Immature natural killer cell (primary cell): ENCODE measurements at regions not wholly inside any gene's neighbourhood (a gene's known extent, or its start where the extent isn't known, plus 50 kb on each side); places are given as distances from the start of the nearest gene placed in this dataset.
"Not testable (repeated sequence)": the region's sequence is repeated elsewhere in the genome, so short reads cannot be mapped to it uniquely, and the experiment has no call there.

Experiments
- DNase-seq, 3 donors: peaks; one replicate each; pipeline ENCODE4 v3.0.0; 2022; ENCODE audit warnings: mixed read lengths in 1 of 3
- H3K27ac Mint-ChIP-seq, 6 donors: one replicate each; pipeline ENCODE4 v1.8.0; 2020; ENCODE audit warnings: mixed read lengths in 6 of 6, mild to moderate bottlenecking in 5 of 6, inconsistent platforms in 4 of 6, moderate library complexity in 3 of 6
- H3K27me3 Mint-ChIP-seq, 3 donors: one replicate each; pipeline ENCODE4 v1.8.0; 2020 to 2021; ENCODE audit warnings: low read depth in 3 of 3, mild to moderate bottlenecking in 3 of 3, mixed read lengths in 3 of 3, moderate library complexity in 3 of 3, inconsistent platforms in 1 of 3
- H3K36me3 Mint-ChIP-seq, 3 donors: one replicate each; pipeline ENCODE4 v1.8.0; 2020; ENCODE audit warnings: mixed read lengths in 3 of 3, inconsistent platforms in 2 of 3, mild to moderate bottlenecking in 2 of 3
- H3K4me1 Mint-ChIP-seq, 2 donors: one replicate each; pipeline ENCODE4 v1.8.0; 2020; ENCODE audit warnings: inconsistent platforms in 2 of 2, mild to moderate bottlenecking in 2 of 2, mixed read lengths in 2 of 2, moderate library complexity in 1 of 2
- H3K4me3 Mint-ChIP-seq, 5 donors: one replicate each; pipeline ENCODE4 v1.8.0; 2020; ENCODE audit warnings: mild to moderate bottlenecking in 5 of 5, mixed read lengths in 5 of 5, inconsistent platforms in 3 of 5, moderate library complexity in 3 of 5
- H3K9me3 Mint-ChIP-seq, 6 donors: one replicate each; pipeline ENCODE4 v1.8.0; 2020; ENCODE audit warnings: mild to moderate bottlenecking in 6 of 6, mixed read lengths in 6 of 6, inconsistent platforms in 4 of 6, moderate library complexity in 3 of 6

DNA sequence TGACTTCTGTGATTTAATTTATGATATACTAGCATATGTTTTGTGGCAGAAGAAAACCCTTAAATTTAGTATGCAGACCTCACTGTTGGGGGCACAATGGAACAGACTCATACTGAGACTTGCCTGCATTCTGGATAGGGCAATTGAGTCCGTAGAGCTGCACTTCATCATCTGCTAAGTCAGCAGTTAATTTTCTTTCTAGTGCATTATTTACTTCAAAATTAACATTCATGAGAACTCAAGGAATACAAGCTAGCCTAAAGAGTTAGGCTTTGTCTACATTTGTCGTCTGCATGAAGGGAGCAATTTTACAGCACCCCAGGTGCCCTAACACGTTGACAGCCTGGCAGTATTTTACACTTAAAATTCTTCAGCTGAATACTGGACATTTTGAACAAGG is 345.5 kb downstream of the CHL1 start:
- Mint-ChIP-seq H3K27ac (no peak overlapping the region), H3K27me3 (peaks cover 0 to 1% (median 0%) of the 10 kb centered on the region in 3 donors), H3K9me3 (peaks cover 13 to 72% (median 25%) of the 10 kb centered on the region in 6 donors), H3K4me1 (no peaks in the 10 kb centered on the region), H3K36me3 (peaks cover 0 to 3% (median 0%) of the 10 kb centered on the region in 3 donors), H3K4me3 (no peak overlapping the region)
- DNase-seq = no peak

DNA sequence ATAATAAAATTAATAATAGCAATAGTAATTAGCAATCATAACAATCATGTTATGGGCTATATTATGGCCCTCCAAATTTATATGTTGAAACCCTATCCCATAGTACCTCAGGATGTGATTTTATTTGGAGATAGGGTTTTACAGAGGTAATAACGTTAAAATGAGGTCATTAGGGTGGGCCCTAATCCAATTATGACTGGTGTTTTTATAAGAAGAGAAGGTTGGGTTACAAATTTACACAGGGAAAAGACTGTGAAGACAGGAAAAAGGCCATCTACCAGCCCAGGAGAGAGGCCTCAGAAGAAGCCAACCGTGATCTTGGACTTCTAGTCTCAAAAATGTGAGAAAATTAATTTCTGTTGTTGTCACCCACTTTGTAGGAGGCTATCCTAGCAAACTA is 353.1 kb downstream of the CHL1 start:
- Mint-ChIP-seq H3K27me3 (no peaks in the 10 kb centered on the region), H3K9me3 (peaks cover 5 to 62% (median 18%) of the 10 kb centered on the region in 6 donors), H3K4me1 (no peaks in the 10 kb centered on the region), H3K36me3 (no peaks in the 10 kb centered on the region), H3K4me3 (no peak overlapping the region), H3K27ac (no peak overlapping the region)
- DNase-seq = no peak

DNA sequence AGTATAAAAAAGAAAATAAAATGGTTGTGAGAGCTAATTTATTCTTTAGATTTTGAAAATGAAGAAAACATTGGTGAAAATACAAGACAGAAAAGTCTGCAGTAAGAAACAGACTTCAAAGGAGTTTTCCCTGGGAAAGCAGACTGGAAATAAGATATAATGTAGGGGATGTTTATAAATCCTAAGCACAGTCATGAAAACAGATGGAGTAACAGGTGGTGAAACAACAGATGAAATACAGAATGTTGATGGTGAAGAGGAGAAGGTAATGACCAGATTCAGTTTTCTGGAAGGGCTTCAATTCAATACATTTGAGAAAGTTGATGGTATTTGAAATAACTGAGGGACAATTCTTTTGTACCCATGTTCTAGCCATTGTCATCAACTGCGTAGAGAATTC is 353.9 kb downstream of the CHL1 start:
- no peak overlapping the region for H3K4me3 Mint-ChIP-seq
- H3K4me1 Mint-ChIP-seq = no peaks in the 10 kb centered on the region
- no peak overlapping the region for H3K27ac Mint-ChIP-seq
- no peaks in the 10 kb centered on the region for H3K27me3 Mint-ChIP-seq
- peaks cover 5 to 60% (median 20%) of the 10 kb centered on the region in 6 donors for H3K9me3 Mint-ChIP-seq
- no peak for DNase-seq
- H3K36me3 Mint-ChIP-seq = no peaks in the 10 kb centered on the region

DNA sequence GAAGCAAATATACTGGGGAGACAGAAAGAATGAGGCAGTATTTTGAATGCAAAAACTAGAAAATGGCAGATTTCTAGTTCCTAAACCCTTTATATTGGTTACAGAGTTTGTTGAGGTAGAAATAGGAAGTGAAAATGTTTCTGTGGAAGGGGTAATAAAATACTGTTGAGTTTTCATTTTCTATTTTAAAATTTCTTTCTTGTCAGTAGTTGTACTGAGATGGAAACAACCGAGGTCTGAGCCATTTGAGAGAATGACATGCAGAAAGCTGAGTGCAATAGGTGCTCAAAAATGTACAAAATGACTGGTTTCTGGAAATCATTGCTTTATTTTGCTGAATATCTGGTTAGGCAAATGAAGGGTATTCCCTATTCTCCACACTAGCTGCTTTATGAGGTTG is 361.4 kb downstream of the CHL1 start:
- Mint-ChIP-seq H3K4me3 (no peak overlapping the region), H3K9me3 (peaks cover 8 to 58% (median 24%) of the 10 kb centered on the region in 6 donors), H3K27me3 (no peaks in the 10 kb centered on the region), H3K27ac (no peak overlapping the region), H3K4me1 (no peaks in the 10 kb centered on the region), H3K36me3 (peaks cover 0 to 3% (median 0%) of the 10 kb centered on the region in 3 donors)
- DNase-seq = no peak

DNA sequence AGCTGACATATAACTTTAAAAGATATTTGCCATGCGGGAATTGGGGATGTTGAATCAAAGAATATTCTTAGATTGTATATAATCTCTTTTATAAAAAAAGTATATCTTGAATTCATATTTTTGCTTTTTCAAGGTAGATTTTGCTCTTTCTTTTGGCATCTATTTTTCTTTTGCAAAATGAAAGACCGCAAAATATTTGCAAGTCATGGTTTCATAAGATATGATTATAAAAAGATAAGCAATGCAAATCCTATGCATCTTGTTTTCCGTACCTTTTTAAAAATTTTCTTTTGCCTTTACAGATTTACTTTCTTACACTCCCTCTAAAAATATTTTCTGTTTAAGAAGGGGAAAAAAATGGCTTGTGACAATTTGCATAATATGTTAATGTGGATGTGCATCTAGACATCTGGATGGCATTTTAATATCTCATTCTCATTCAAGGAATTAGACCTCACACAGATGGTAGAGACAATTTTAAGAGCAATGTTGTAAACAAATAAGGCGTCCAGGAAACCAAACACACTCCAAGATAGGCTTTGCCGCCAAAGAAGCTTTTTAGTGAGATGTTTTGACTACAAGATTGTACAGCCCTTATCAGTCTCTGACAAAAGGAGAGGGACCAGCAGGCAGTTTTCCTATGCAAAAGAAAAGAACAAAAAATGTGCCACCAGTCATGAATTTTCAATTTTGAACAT is 371.1 kb downstream of the CHL1 start:
- Mint-ChIP-seq H3K4me1 (no peaks in the 10 kb centered on the region), H3K36me3 (no peaks in the 10 kb centered on the region), H3K4me3 (no peak overlapping the region), H3K9me3 (peaks cover 0 to 38% (median 20%) of the 10 kb centered on the region in 6 donors), H3K27ac (no peak overlapping the region), H3K27me3 (no peaks in the 10 kb centered on the region)
- DNase-seq = no peak

DNA sequence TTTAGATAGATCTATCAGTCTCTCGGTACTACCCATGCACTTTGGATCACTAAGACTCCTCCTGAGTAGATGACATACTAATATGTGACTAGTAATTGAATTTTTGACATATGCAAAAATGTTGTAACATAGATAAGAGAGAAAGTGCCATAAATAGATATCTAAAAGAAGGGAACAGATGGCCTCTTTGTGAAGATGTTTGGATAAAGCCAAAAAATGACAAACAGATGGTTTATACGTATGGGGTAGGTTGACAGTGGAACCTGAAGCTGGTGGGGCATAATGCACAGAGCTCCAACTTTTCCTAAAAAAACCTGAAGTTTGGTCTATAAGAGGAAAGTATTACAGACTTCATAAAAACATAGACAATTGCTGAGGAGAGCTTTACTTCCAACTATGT is 383.0 kb downstream of the CHL1 start:
- H3K36me3 Mint-ChIP-seq, H3K4me3 Mint-ChIP-seq, H3K27me3 Mint-ChIP-seq, H3K4me1 Mint-ChIP-seq, DNase-seq, H3K27ac Mint-ChIP-seq: not testable (repeated sequence)
- peaks cover 0 to 24% (median 13%) of the 10 kb centered on the region in 6 donors for H3K9me3 Mint-ChIP-seq

DNA sequence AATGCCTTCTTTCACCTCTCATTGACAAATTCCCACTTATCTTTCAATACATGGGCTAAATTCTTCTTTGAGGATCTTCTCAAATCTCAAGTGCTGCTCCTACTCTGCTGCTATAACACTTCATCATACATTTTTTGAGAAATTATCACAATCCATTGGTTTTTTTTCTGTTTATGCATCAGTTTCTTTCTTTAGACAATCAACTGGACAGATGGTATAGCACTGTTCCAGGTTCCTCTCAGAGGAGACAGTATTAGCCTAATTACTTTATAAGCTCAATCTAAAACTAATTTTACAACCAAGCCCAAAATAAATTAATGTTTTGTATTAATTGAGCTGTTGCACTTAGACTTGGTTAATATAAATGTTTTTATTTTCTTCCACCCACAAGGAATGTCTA is 392.5 kb downstream of the CHL1 start:
- not testable (repeated sequence) for H3K36me3 Mint-ChIP-seq, H3K27ac Mint-ChIP-seq, DNase-seq, H3K4me1 Mint-ChIP-seq, H3K27me3 Mint-ChIP-seq, H3K4me3 Mint-ChIP-seq
- H3K9me3 Mint-ChIP-seq = peaks cover 0 to 19% (median 4%) of the 10 kb centered on the region in 6 donors

DNA sequence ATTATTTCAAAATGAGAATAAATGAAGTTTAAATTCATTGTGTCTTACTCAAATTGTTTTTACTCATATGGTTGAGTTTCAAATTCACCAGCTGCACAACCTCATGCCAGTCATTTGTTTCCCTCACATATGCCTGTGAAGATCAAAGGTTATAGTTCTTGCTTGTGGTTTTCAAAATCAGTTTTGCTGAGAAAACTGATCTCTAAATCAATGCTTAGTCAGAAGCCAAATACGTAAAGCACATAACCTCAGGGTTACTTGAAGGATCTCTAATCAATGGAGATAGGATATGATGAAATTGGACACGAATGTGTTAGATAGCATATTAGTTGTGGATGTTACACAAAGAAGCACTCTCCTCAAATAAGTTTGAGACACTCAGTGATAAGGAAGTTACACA is 400.7 kb downstream of the CHL1 start:
- not testable (repeated sequence) for H3K36me3 Mint-ChIP-seq, H3K4me1 Mint-ChIP-seq, H3K4me3 Mint-ChIP-seq, DNase-seq, H3K27me3 Mint-ChIP-seq, H3K27ac Mint-ChIP-seq
- peaks cover 0 to 11% (median 2%) of the 10 kb centered on the region in 6 donors for H3K9me3 Mint-ChIP-seq

DNA sequence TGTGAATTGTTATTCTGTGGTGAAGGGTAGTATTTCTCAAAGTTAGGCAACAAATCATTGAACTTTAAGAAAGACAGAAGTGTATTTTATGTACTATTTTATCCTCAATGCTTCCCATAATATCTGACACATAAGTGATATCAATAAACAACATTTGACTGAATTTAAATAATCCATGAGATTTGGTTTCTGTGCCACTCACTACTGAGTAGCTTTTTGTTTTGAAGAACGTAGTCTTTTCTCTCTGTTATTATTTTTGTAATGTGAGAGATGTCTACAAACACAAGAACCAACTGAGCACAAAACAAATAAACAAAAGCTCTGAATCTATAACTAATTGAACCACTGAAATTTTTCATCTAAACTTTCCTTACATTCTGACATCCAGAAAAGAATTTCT is 401.2 kb downstream of the CHL1 start:
- H3K27me3 Mint-ChIP-seq, H3K36me3 Mint-ChIP-seq, H3K4me3 Mint-ChIP-seq, H3K27ac Mint-ChIP-seq, DNase-seq, H3K4me1 Mint-ChIP-seq: not testable (repeated sequence)
- H3K9me3 Mint-ChIP-seq = peaks cover 0 to 11% (median 2%) of the 10 kb centered on the region in 6 donors

DNA sequence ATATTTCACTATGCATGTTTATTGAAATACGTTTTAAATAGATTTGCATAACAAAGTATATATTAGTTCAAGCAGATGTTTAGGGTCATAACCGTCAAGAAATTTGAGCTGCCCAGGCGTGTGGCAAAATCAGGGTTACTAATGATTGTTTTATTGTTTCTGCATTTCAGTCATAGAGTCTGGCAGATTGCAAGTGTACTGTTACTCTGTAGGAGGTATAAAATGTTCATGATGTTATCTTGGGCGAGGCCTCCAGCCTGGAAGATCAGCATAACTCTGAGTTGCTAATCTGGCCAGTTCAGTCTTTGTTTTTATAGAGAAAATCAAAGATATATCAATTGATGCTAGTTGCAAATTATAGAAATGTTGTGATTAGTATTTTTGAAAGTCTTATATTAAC is 410.9 kb downstream of the CHL1 start:
- H3K36me3 Mint-ChIP-seq, H3K4me1 Mint-ChIP-seq, H3K27me3 Mint-ChIP-seq, DNase-seq, H3K27ac Mint-ChIP-seq, H3K4me3 Mint-ChIP-seq: not testable (repeated sequence)
- H3K9me3 Mint-ChIP-seq = peaks cover 0 to 14% (median 5%) of the 10 kb centered on the region in 6 donors

DNA sequence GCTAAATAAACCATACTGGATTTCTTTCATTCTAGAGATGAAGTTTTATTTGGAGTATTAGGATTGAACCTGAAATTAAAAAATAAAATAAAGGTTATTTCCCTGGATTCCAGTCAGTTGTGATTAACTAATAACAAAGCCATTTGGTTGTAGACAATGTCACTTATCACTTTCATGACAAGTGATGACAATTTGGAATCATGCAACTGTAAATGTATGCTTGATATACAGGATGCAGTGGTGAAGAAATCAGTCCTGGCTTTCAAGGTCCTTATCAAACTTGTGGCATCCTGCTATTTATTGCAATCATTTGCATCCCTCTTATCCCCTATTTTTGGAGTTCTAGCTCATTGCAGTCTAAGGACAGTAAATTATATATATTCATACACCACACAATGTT is 425.2 kb downstream of the CHL1 start:
- DNase-seq = no peak
- no peaks in the 10 kb centered on the region for H3K36me3 Mint-ChIP-seq
- peaks cover 0 to 4% (median 0%) of the 10 kb centered on the region in 3 donors for H3K27me3 Mint-ChIP-seq
- no peaks in the 10 kb centered on the region for H3K4me1 Mint-ChIP-seq
- H3K27ac Mint-ChIP-seq = no peak overlapping the region
- no peak overlapping the region for H3K4me3 Mint-ChIP-seq
- H3K9me3 Mint-ChIP-seq = peaks cover 3 to 22% (median 8%) of the 10 kb centered on the region in 6 donors

DNA sequence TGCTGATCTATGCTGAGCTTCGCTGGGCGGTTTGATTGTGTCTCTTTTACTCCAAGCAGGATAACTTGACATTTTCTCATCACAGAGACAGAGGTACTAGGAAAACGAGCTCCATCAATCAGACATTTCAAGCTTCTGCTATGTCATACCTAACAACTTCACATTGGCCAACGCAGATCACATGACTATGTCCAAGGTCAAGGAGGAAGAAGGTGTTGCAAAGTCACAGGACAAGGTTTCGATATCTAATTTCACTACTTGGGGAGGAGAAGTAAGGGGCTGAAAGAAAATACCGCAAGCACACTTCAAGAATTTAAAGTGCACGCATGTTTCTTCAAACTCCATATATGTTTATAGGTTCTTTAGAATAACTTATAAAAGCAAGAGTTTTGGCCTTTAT is 425.8 kb downstream of the CHL1 start:
- H3K27me3 Mint-ChIP-seq = peaks cover 0 to 4% (median 0%) of the 10 kb centered on the region in 3 donors
- H3K4me1 Mint-ChIP-seq = no peaks in the 10 kb centered on the region
- no peak for DNase-seq
- no peak overlapping the region for H3K27ac Mint-ChIP-seq
- peaks cover 3 to 22% (median 8%) of the 10 kb centered on the region in 6 donors for H3K9me3 Mint-ChIP-seq
- no peaks in the 10 kb centered on the region for H3K36me3 Mint-ChIP-seq
- no peak overlapping the region for H3K4me3 Mint-ChIP-seq

DNA sequence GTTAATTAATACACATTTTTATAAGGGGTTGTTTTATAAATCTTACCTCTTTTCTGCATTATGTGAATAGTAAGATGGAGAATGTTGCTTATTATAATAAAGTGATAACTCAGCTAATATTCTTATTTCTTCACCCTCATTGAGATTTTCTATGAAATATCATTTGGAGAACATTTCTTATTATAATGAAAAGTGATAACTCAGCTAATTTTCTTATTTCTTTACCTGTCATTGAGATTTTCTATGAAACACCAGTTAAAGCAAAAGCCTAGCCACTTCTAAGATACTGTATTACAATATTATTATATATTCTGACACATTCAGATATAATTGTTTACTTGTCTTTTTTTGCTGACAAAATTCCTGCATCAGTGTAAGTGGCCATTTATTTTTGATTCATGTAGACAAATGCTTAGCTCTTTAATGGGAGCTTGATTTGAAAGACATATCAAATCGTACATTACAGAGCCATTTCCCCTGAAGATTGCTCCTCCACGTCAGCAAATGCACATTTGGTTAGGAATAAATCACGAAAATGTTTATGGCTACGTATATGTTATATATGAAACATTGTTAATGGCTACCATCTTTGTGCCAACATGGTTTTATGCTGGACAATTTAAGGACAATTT is 427.5 kb downstream of the CHL1 start:
- no peak overlapping the region for H3K4me3 Mint-ChIP-seq
- no peaks in the 10 kb centered on the region for H3K4me1 Mint-ChIP-seq
- DNase-seq = no peak
- H3K27me3 Mint-ChIP-seq = peaks cover 0 to 4% (median 2%) of the 10 kb centered on the region in 3 donors
- H3K9me3 Mint-ChIP-seq = peaks cover 3 to 17% (median 8%) of the 10 kb centered on the region in 6 donors
- no peaks in the 10 kb centered on the region for H3K36me3 Mint-ChIP-seq
- no peak overlapping the region for H3K27ac Mint-ChIP-seq

DNA sequence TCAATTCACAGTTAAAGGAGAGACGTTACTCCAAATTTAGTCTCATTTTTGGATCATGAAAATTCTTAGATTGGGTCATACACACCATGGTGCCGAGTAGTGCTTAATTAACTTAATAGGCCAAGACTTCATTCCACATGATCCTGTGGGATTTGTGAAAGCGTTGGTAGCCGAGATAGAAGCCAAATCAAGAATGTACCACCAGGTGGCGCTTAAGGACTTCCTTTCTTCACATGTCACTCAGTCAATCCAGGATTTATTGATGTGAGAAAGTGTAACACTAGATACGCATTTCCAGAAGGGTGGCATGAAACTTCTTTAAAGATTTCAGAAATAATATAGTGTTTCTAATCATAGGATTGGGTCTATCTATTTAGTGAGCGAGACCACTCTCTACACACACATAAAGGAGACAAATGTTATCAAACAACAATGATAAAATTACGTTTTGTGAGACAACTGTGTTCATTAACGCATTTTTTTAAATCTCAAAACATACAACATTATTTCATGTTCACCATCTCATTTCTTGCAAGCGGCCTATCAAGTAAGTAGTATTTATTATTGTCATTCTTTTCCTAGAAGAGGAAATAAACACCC is 436.1 kb downstream of the CHL1 start:
- Mint-ChIP-seq H3K27ac (no peak overlapping the region), H3K27me3 (peaks cover 1 to 2% (median 2%) of the 10 kb centered on the region in 3 donors), H3K4me1 (no peaks in the 10 kb centered on the region), H3K9me3 (peaks cover 0 to 16% (median 4%) of the 10 kb centered on the region in 6 donors), H3K36me3 (no peaks in the 10 kb centered on the region), H3K4me3 (no peak overlapping the region)
- DNase-seq = no peak
